ENCODE measurements at regions not wholly inside any gene's neighbourhood (a gene's known extent, or its start where the extent isn't known, plus 50 kb on each side); places are given as distances from the start of the nearest gene placed in this dataset.

DNA sequence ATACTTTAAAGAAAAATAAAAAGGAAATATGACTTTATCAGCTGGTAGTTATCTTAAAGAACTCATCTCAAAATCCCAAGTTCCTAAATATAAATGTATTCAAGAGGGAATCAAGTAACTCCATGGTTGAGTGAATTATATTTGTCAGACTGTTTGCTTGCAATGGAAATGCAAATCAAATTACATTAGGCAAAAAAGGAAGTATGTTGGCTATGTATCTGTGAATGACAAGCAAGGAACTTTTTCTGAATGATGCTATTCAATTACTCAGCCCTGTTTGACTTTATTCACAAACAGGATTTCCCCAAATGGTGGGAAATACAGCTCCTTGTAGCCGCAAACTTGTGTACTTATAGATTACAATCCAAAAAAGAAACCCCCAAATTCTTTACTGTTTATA is 309.1 kb downstream of the ARL6IP6 start:
- Histone ChIP-seq H2AFZ (ENCODE audit: low read depth, low read length, poor library complexity, severe bottlenecking) (no peak overlapping the region), H3K36me3 (ENCODE audit: control insufficient read depth in 1 of 2, insufficient read depth in 2 of 2, low read length in 2 of 2) (no peaks in the 10 kb centered on the region), H4K20me1 (ENCODE audit: insufficient read depth) (no peaks in the 10 kb centered on the region), H3K9me3 (ENCODE audit: control insufficient read depth in 1 of 2, insufficient read depth in 1 of 2, low read depth in 1 of 2, low read length in 2 of 2) (no peaks in the 10 kb centered on the region), H3K9ac (ENCODE audit: low read length) (no peak overlapping the region), H3K4me3 (replicated peaks in 1 of 2; ENCODE audit: low read depth in 1 of 2, low read length in 2 of 2) (no peak overlapping the region), H3K27me3 (ENCODE audit: insufficient read depth, low read length) (no peaks in the 10 kb centered on the region), H3K9me2 (ENCODE audit: insufficient read depth) (no peaks in the 10 kb centered on the region), H3K27ac (ENCODE audit: low read depth, low read length) (no peak overlapping the region), H3K79me2 (ENCODE audit: insufficient read depth, low read length) (no peaks in the 10 kb centered on the region), H3K4me2 (ENCODE audit: low read length) (no peak overlapping the region), H3K4me1 (ENCODE audit: control insufficient read depth in 1 of 2, insufficient read depth in 2 of 2, low read length in 2 of 2) (no peaks in the 10 kb centered on the region)
- BruUV-seq (replicated peaks), result no TSS peak
- no peak for DNase-seq (ENCODE audit: low read depth, low spot score)
- TF ChIP-seq EZH2phosphoT487 (IDR thresholded peaks at IDR 0.05; ENCODE audit: borderline replicate concordance) (no peak), POLR2AphosphoS5 (IDR thresholded peaks at IDR 0.05; ENCODE audit: low read depth, low read length) (no peak), TCF7L2 (IDR thresholded peaks at IDR 0.05; ENCODE audit: borderline replicate concordance, extremely low read depth, insufficient read depth, insufficient read length) (no peak), POLR2A (IDR thresholded peaks at IDR 0.05; ENCODE audit: borderline replicate concordance, extremely low read depth, insufficient read depth, insufficient read length) (no peak), SP1 (IDR thresholded peaks at IDR 0.05; ENCODE audit: low read depth) (no peak), ZNF274 (IDR thresholded peaks at IDR 0.05; ENCODE audit: low read depth, low read length) (no peak)
- TF ChIP-seq, protein P1, sequence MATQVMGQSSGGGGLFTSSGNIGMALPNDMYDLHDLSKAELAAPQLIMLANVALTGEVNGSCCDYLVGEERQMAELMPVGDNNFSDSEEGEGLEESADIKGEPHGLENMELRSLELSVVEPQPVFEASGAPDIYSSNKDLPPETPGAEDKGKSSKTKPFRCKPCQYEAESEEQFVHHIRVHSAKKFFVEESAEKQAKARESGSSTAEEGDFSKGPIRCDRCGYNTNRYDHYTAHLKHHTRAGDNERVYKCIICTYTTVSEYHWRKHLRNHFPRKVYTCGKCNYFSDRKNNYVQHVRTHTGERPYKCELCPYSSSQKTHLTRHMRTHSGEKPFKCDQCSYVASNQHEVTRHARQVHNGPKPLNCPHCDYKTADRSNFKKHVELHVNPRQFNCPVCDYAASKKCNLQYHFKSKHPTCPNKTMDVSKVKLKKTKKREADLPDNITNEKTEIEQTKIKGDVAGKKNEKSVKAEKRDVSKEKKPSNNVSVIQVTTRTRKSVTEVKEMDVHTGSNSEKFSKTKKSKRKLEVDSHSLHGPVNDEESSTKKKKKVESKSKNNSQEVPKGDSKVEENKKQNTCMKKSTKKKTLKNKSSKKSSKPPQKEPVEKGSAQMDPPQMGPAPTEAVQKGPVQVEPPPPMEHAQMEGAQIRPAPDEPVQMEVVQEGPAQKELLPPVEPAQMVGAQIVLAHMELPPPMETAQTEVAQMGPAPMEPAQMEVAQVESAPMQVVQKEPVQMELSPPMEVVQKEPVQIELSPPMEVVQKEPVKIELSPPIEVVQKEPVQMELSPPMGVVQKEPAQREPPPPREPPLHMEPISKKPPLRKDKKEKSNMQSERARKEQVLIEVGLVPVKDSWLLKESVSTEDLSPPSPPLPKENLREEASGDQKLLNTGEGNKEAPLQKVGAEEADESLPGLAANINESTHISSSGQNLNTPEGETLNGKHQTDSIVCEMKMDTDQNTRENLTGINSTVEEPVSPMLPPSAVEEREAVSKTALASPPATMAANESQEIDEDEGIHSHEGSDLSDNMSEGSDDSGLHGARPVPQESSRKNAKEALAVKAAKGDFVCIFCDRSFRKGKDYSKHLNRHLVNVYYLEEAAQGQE (IDR thresholded peaks at IDR 0.05; ENCODE audit: low read depth), result no peak
- ChIA-PET POLR2A (no interaction called here), CTCF (no interaction called here), RAD21 (ENCODE audit: low non-redundant PET in 1 of 2, low total read pairs in 2 of 2, uncharacterized antibody in 2 of 2, unreplicated experiment in 2 of 2) (no interaction called here)
- intact Hi-C loops (cut with micrococcal nuclease), result no loop called here
- no peak for ATAC-seq

DNA sequence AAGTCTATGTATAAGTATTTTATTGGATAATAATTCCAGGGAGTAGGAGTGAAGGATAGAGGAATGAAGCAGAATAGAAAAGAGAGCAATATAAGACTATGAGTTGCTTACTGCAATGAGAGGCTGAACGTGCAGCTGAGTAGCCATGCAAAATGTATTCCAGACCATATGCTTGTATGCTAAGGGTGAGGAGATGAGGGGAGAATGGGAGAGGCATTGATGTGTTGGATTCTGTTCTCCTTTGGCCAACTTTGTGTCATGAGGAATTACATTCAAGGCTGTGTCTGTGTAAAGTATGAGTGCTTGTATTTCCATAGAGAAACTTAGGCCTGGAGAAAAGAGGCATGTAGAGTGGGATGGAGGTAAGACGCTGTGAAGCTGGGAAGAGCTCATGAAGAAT is 301.8 kb downstream of the ARL6IP6 start:
- DNase-seq (ENCODE audit: low read depth, low spot score) (no peak), ATAC-seq (no peak)
- Histone ChIP-seq H3K27ac (ENCODE audit: low read depth, low read length) (no peak overlapping the region), H3K36me3 (ENCODE audit: control insufficient read depth in 1 of 2, insufficient read depth in 2 of 2, low read length in 2 of 2) (no peaks in the 10 kb centered on the region), H3K9ac (ENCODE audit: low read length) (no peak overlapping the region), H3K9me2 (ENCODE audit: insufficient read depth) (no peaks in the 10 kb centered on the region), H3K79me2 (ENCODE audit: insufficient read depth, low read length) (no peaks in the 10 kb centered on the region), H2AFZ (ENCODE audit: low read depth, low read length, poor library complexity, severe bottlenecking) (no peak overlapping the region), H3K4me3 (replicated peaks in 1 of 2; ENCODE audit: low read depth in 1 of 2, low read length in 2 of 2) (no peak overlapping the region), H3K27me3 (ENCODE audit: insufficient read depth, low read length) (no peaks in the 10 kb centered on the region), H3K4me2 (ENCODE audit: low read length) (no peak overlapping the region), H3K9me3 (ENCODE audit: control insufficient read depth in 1 of 2, insufficient read depth in 1 of 2, low read depth in 1 of 2, low read length in 2 of 2) (no peaks in the 10 kb centered on the region), H3K4me1 (ENCODE audit: control insufficient read depth in 1 of 2, insufficient read depth in 2 of 2, low read length in 2 of 2) (no peaks in the 10 kb centered on the region), H4K20me1 (ENCODE audit: insufficient read depth) (no peaks in the 10 kb centered on the region)
- BruUV-seq (replicated peaks), result no TSS peak
- ChIA-PET RAD21 (ENCODE audit: low non-redundant PET in 1 of 2, low total read pairs in 2 of 2, uncharacterized antibody in 2 of 2, unreplicated experiment in 2 of 2) (no interaction called here), POLR2A (no interaction called here), CTCF (no interaction called here)
- no peak for TF ChIP-seq EZH2phosphoT487 (IDR thresholded peaks at IDR 0.05; ENCODE audit: borderline replicate concordance)
- no peak for TF ChIP-seq POLR2AphosphoS5 (IDR thresholded peaks at IDR 0.05; ENCODE audit: low read depth, low read length)
- TF ChIP-seq CBX3 (IDR thresholded peaks at IDR 0.05; ENCODE audit: low read depth), result no peak
- intact Hi-C loops (cut with micrococcal nuclease), result no loop called here

Data from HCT116 (cell line).